ENCODE measurements at regions not wholly inside any gene's neighbourhood (a gene's known extent, or its start where the extent isn't known, plus 50 kb on each side); places are given as distances from the start of the nearest gene placed in this dataset.
A peak's percentile ranks its signal among the peaks of the same experiment; 100 is the strongest.

DNA sequence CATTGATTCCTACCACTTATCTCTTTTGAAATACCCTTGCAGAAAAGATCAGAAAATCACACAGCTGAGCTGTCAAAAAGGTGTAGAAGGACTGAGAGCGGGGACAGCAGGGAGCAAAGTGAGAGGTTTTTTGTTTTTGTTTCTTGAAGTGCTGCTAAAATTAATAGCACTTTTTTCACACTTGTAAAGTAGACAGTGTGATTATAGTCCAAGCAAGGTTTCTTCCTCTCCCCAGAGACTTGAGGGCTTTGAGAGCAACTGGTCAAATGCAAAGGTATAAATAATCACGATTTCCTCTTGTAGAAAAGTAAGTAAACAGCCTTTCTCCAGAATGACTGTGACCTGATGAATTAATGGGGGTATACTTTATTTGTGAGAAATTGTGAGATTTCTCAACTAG lies 326.9 kb downstream of the ZNF608 start:
- no peak for DNase-seq (ENCODE audit: low read depth)

DNA sequence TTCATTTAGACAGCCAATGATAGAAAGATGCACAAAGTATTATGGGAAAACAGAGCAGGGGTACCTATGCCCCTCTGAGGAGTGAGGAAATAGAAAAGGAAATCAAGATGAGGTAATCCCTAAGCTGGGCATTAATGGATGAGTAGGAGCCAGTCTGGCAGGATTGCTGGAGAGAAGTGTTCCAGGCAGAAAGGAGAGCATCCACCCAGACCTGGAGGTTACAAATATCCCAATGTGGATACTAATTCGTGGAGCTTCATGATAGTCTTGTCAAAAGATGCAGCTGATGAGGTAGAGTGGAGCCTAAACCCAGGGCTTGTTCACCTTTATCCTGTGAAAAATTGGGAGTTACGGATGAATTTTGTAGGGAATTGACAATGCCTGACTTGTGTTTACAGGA lies 328.0 kb downstream of the ZNF608 start:
- no peak for DNase-seq (ENCODE audit: low read depth)

DNA sequence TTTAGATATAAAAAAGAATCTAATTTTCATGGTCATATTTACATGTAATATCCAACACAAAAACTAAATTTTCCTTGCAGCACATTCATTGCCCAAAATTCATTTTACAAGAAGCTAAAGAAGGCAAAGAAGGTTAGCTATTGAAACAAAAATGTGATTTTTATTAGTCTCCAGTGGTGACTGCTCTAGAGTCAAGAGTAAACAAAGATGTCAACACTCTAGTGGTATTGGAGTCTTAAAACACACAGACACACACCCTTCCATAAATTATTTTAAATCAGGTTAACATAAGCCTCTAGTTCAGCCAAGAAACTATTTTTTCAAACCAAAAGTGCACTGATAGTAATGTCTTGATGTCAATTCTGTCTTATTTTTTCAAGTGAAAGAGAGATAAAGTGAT lies 329.2 kb downstream of the ZNF608 start:
- no peak for DNase-seq (ENCODE audit: low read depth)

DNA sequence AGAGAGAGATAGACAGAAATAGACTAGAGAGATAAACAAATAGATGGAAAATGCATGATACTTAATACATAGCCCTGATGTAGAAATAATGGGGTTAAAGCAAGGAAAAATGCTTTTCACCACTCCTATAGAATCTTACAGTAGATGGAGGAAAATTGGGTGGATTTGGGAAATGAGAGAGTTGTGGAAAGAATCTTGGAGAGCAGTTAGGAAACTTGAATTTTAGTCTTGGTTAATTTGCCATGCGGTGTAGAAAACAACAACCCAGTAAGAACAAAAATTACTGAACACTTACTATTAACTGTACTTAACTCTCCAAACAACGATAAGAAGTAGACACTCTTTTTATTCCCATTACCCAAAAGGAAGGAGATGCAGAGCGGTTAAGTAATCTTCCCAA lies 329.8 kb downstream of the ZNF608 start:
- DNase-seq (ENCODE audit: low read depth) = no peak

DNA sequence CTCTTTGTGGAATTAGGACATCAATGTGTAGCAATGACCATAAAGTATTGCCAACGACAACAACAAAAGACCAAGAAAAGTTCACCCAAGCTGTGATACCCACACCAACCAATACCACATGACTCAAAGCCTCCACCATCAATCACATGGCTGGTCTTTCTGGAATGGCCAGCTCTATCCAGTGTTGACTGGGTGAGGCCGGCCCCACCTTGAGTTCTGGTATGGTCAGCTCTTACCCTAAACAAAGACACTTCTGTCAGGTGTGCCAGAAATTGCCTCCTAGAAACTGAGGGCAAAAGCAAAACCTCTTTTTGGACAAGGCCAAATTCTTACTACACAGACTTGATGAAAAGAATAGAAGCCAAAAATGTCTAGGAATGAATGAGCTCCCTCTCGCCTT lies 331.5 kb downstream of the ZNF608 start:
- no peak for DNase-seq (ENCODE audit: low read depth)

DNA sequence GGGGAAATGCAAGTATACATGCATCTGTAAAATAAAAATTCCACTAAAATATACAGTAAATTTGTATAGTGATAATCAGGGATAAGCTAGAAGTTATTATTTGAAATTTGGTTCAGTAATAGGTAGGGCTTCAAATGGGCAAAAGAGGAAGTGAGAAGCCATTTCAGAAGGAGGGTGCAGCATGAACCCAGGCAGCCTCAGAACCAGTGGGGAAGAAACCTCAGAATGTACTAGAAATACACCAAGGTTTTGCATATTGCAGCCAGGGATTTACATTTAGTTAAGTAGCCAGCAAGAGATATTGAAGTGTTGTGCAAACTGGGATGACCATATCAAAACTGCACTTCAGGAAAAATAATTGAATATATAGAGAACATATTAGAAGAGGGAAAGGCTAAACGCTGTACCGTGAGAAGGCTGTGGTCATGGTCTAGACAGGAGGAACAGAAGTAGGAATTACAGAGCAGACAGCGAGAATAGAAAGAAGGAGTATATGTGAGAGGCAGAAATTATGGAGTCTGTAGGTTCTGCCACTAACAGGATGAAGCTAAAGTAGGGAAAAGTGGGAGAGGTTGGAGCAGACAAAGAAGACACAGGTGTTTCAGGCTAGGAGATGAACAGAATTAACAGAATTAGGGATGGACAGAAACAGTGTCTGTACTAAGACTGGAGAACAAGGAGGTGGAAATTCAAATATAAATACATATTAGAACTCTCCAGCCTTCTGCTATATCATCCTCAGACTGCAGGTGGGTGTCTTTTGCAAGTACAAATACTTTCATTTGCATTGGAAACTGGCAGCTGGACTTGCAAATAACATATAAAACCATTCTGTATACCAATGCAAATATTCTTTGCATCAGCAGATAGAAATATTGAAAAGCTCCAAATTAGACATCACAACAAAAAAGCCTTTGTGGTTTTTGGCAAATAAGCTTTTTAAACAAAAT lies 335.6 kb downstream of the ZNF608 start:
- peak; percentile 33 for DNase-seq (ENCODE audit: low read depth)

DNA sequence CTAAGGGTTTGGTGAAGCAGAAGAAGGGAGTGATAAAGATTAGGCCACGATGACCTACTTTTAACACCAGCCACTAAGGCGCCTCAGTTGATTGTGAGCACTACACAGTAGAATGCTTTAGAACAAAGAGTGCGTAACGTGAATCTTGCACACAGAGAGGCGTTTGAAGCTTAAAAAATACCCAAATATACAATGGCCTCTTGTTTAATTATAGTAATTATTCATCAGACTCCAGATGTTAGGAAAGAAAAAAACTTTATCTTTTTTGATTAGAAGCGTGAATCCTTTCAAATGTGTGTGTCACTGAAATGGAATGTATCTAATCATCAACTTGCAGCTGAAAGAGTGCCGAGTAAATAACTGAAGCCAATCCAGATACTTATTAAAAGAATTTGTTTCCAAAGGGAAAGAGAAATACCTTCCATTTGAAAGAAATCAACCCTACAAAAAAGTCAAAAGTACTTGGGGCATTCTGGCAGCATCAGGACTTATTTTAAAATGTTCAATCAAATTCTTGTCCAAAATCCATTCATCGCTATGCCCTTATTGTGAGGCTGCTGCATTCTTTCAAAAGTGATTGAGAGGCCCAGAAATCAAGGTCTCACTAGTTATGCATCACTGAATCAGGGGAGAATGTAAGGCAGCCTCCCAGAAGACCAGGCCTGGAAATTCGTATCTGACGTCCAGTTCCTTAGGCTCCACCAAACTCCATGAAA lies 337.5 kb downstream of the ZNF608 start:
- peak; percentile 56 for DNase-seq (ENCODE audit: low read depth)

DNA sequence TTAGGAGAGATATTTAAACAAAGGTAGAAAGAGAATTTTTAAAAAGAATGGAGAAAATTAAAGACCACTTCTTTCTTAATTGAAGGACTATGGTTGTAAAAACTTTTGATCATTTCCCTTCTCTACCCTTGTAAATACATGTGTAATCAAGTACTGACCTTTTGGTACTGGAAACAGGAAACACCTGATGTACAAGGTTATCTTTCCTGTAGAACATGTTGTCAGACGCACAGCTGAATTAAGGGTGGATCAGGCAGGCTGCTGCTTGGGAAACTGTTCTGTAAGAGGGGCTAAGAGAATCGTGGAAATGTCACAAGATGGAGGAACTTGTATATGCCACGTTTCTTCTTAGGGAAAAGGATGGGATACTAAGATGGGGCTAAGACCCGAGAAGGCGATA lies 341.6 kb downstream of the ZNF608 start:
- no peak for DNase-seq (ENCODE audit: low read depth)

DNA sequence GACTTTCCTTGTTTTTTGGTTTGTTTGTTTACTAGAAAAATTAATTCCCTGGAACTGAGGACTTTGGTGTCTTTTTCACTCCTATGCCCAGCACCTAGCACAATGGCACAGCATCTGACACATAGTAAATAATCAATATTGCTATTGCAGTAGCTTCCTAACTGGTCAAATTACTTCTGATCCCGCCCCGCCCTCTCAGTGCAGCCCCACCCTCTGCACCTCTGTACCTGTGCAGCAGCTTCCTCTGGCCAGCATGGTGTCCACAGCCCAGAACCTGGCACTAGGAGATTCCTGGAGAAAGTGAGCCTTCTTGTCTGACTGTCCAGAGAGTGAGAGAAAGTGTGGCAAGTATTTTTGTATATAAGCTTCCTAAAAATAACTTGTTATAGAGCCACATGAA lies 343.2 kb downstream of the ZNF608 start:
- DNase-seq (ENCODE audit: low read depth) = no peak

DNA sequence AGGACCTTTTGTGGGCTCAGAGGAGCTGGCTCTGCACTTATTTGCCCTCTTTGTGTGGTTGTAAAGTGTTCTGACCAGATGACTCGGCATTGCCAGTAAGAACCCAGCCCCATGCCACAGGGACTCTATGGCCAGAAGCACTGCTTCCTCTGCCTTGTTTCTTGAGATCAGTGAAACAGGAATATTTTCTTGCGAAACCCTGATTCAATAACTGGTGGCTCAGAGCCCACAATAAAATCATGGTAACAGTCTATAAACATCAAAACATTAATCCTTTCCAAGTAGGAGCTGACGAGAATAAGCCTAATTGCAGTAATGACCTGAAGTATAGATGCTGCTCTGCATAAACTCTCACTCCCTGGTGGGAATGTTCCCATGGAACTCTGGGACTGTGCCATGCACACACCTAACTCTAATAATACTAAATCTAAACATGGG lies 344.3 kb downstream of the ZNF608 start:
- DNase-seq (ENCODE audit: low read depth) = peak; percentile 72

DNA sequence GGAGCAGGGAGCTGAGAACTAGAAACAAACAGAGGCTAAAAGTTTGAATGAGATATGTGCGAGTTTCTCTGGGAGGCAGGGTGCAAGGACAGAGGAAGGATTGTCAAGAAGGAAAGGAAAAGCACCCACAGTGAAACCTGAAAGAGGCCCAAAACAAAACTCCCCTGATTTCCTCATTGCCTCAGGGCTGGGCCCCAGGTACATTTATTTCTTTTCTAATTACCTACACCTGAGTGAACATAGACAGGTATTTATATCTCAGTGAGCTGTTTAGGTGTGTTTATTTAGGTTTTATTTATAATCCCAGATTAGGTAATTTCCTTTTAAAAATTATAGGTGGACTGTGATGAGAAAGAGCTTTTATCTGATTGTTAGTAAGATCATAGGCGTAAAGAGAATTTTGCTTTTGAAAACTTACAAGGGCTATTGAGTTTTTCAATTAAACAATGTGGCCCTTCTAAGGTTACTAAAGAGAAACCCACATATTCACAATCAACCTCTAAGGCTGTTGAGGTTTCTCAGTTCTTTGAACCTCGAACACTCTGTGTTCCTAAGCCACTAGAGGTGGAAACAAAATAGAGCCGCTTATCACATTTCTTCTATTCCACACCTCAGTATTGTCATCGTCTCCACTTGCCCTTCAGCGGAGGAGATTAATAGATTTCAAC lies 344.8 kb downstream of the ZNF608 start:
- DNase-seq (ENCODE audit: low read depth) = no peak

DNA sequence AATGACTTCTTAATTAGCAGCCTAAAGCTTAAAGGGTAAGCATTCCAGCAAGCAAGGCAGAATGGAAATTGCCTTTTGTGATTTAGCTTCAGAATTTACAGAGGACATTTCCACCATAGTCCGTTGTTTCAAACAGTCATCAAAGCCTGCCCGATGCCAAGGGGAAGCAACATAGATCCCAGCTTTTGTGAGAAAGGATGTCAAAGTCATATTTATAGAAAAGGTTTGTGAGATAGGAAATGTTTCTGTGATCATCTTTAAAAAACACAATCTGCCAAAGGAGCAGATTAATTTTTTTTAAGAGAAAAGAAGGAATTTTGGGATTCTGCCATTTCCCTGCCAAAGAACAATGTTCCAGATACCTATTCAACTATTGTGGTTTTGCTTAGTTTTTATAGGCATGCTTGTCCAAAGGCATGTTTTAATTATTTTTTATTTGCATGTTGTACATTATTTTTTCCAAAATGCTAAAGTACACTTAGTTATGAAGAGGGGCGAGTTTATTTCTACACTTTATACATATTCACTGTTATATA lies 346.9 kb downstream of the ZNF608 start:
- no peak for DNase-seq (ENCODE audit: low read depth)

DNA sequence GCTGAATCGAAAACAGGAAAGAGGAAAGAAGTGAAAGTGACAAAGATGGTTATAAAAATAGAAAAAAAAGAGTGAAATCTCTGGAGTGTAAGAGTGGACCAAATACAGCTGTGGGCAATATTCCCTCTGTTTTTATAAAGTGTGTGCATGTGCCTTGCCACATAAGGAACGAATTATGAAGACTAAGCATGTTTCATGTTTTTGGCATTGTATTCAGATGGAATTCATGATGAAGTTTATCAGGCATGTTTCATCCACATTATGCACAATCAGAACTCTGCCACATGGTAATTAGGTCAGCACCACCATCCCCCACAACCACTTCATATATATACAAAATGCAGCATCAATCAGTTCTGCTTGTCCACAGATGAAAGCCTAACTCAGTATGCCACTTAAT lies 348.0 kb downstream of the ZNF608 start:
- DNase-seq (ENCODE audit: low read depth) = no peak

DNA sequence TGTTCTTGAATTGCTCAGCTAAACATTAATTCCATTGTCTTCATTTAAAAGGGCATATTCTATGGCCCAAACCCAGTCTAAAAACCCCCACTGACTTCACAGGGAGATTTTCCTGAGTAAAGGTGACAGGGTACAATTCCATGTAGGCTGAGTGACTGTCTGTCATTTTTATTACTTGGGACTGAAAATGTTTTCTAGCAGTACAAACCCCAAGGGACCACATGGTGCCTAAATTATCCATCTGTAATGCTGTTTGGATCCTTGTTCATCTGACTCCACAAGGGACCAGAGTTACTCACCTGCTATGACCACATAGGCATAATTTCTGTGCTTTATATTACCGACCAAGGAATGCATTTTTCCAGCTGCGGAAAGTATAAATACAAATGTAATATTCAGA lies 349.1 kb downstream of the ZNF608 start:
- DNase-seq (ENCODE audit: low read depth) = no peak

DNA sequence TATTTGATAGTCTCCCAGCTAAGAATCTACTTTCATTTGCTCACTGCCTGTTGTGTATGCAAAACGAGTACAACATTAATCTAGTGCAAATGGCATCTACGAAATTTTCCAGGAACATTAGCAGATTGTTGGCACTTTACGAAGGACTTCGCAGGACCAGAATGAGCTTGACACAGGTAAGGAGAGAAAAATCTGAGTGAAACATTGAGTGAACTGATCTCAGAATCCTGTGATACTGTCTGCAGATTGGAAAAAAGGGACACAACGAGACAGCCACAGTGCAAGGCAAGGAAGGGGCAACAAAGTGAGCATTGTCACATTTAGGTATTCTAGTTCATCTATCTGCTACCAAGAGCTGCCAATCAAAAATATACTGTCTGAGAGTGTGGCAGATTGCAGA lies 350.5 kb downstream of the ZNF608 start:
- no peak for DNase-seq (ENCODE audit: low read depth)

DNA sequence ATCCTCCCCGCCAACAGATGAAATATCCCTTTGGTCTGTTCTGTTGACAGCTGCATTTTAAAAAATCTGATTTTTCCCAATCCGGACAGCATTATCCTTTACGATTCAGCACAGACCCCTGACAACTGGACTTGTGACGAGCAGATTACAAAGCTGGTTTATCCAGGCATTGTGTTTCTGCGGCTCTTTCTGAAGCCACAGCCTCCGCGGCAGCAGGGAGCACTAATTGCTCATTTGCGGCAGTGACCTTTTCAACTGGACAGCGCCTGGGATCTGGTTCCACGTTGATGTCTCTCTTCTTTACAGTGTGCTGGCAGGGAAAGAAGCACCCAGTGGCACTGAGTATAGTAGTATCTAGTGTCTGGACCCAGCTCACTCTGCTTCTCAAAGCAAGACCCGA lies 351.2 kb downstream of the ZNF608 start:
- no peak for DNase-seq (ENCODE audit: low read depth)

DNA sequence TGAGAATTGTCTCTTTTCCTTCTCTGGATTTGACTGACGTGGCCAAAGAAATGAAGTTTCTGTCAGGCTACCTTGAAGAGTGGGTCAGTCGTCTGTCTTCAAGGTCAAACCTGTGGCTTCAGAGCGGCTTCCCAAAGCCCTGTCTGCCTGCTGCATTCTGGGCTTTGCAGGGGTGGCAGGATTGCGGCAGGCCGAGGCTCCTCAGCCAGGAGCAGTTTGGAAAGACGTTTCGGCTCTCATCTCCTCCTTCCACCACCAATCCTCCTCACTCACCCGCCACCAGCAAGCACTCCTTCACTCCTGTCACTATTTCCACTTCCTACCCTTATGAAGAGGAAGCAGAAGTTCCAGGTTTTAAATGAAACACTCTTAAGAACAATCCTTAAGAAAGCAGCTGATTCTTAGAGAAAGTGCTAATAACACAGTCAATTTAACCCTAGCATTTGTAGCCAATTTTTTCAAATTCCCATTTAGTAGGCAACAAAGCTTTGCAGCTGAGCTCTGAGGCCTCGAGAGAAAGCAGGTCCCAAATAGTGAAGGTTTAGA lies 351.7 kb downstream of the ZNF608 start:
- DNase-seq (ENCODE audit: low read depth) = no peak

DNA sequence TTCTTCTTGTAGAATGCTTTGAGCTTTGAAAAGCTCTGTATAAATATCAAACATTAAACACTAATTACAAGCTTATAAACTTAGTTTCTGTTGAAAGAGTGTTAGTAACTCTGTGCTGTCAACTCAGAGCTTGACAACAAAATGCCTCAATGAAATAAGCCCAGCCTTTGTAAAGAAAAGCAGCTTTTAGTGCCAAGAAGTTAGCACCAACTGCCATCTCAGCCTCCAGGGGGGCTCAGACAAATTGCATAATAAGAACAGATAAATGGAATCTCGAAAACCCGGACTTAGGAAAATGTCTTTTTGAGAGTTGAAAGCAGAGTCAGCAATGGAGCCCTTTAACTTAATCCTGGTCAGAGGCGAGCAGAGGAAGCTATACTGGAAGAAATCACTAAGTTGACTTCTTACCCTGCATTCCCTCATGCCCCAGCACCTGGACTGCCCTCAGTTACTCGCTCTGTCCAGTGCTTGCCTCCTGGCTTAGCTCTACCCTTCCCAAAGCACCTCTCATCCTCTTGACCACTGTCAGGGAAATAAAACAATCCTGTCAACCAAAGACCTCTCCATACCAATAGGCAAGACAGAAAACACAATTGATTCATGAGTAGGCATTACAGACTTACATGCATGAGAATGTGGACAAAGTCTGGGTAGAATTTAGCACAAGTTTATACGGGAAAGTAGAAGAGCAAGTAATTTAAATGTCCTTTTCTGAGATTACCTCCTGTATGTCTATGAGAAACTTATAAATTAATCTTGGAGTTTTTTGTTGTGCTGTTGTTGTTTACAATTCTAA lies 352.7 kb downstream of the ZNF608 start:
- DNase-seq (ENCODE audit: low read depth) = no peak

DNA sequence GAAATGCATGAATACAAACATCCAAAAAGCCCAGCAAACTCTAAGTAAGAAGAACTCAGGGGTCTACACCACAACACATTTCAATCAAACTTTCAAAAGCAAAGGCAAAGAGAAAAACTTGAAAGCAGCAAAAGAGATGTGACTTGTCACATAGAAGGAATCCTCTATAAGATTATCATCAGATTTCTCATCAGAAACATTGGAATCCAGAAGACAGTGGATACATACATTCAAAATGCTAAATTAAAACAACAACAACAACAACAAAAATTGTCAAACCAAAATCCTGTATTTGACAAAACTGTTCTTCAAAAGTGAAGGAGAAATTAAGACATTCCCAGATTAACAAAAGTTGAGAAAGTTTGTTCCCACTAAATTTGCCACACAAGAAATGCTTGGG lies 362.7 kb downstream of the ZNF608 start:
- no peak for DNase-seq (ENCODE audit: low read depth)

DNA sequence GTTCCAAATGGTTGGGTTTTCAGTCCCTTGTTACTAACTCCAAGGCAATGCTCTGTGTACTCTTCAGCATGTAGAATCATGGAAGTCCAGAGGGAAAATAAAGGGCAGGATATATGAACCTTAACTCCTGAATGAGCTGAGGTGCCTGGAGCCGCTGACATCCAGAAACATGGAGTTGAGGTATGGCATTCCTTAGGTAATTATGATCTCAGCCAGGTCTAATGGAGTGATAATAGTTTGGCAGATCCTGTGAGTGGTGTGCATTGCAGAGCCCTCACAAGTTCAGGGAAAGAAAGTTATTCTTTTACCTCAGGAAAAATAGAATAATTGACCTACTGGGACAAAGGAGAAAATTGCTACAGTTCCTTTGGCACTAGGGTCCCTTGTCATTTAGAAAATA lies 369.1 kb downstream of the ZNF608 start:
- no peak for DNase-seq (ENCODE audit: low read depth)

DNA sequence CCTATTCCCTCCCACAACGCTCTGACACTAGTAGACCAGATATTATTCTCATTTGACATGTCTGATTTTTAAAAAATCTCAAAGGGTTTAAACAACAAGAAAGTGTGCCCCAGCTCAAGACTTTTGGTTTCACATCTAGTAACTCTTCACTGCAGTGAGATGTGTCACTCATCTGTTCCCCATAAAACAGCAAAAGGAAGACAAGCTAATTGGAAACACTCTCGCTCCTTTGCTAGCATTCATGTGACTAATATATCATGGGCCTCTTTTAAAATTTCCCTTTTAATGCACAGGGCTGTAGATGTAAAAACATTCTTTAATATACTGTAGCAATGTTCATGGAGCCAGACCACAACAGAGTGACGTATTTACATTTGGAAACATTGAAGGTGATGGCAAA lies 372.6 kb downstream of the ZNF608 start:
- DNase-seq (ENCODE audit: low read depth) = no peak

All from amniotic epithelial cell (primary cell).